Esophagus (tissue), 2 donors: ENCODE measurements at regions not wholly inside any gene's neighbourhood (a gene's known extent, or its start where the extent isn't known, plus 50 kb on each side); places are given as distances from the start of the nearest gene placed in this dataset.

Experiments
- H3K27ac ChIP-seq, 2 donors: one replicate each; pipeline ENCODE4 v1.5.1; 2013; ENCODE audit warnings: low read depth in 2 of 2, mild to moderate bottlenecking in 2 of 2, inconsistent platforms in 1 of 2, low read length in 1 of 2, moderate library complexity in 1 of 2
- H3K27me3 ChIP-seq, 2 donors: one replicate each; pipeline ENCODE4 v1.6.1; 2013; ENCODE audit warnings: low read length in 2 of 2, control low read depth in 1 of 2, mild to moderate bottlenecking in 1 of 2; ENCODE audit not compliant: insufficient read depth in 2 of 2, control insufficient read depth in 1 of 2
- H3K36me3 ChIP-seq, 2 donors: one replicate each; pipeline ENCODE4 v1.6.1; 2013; ENCODE audit warnings: low read length in 1 of 2; ENCODE audit not compliant: control insufficient read depth in 2 of 2, insufficient read depth in 2 of 2
- H3K4me1 ChIP-seq, 2 donors: one replicate each; pipeline ENCODE4 v1.6.1; 2013; ENCODE audit warnings: low read length in 1 of 2; ENCODE audit not compliant: control insufficient read depth in 2 of 2, insufficient read depth in 2 of 2
- H3K4me3 ChIP-seq, 2 donors: one replicate each; pipeline ENCODE4 v1.5.1; 2013; ENCODE audit warnings: low read length in 2 of 2, mild to moderate bottlenecking in 2 of 2, low read depth in 1 of 2, moderate library complexity in 1 of 2
- H3K9me3 ChIP-seq, 2 donors: one replicate each; pipeline ENCODE4 v1.6.1; 2013; ENCODE audit warnings: mild to moderate bottlenecking in 2 of 2, low read depth in 1 of 2, low read length in 1 of 2, moderate library complexity in 1 of 2; ENCODE audit not compliant: control insufficient read depth in 2 of 2, insufficient read depth in 1 of 2
- WGBS, 2 donors: extraction: QIAGEN DNeasy Blood & Tissue Kit; methylation state at CpG; one replicate each; pipeline ENCODE4 v1.1.7; 2013; 5-methylcytosine and 5-hydroxymethylcytosine counted together
- donor health status: healthy with polysubstance abuse.
- donor health status: Bipolar disorder and iron deficiency.

GRCh38 chr14:97178781-97179180 lies 381.6 kb downstream of the VRK1 start:
- Histone ChIP-seq H3K4me1 (no peaks in the 10 kb centered on the region), H3K27me3 (no peaks in the 10 kb centered on the region), H3K9me3 (no peaks in the 10 kb centered on the region), H3K36me3 (no peaks in the 10 kb centered on the region), H3K4me3 (no peak overlapping the region), H3K27ac (no peak overlapping the region)
- 49% methylated on average over 5 of the region's 5 CpGs for WGBS, 2 donors

GRCh38 chr14:97179573-97179972 lies 382.4 kb downstream of the VRK1 start:
- Histone ChIP-seq H3K27ac (no peak overlapping the region), H3K36me3 (no peaks in the 10 kb centered on the region), H3K4me1 (no peaks in the 10 kb centered on the region), H3K27me3 (no peaks in the 10 kb centered on the region), H3K4me3 (no peak overlapping the region), H3K9me3 (no peaks in the 10 kb centered on the region)
- 63 to 67% methylated on average over 3 of the region's 3 CpGs for WGBS, 2 donors

- H3K27ac ChIP-seq: no peak overlapping the region
- no peaks in the 10 kb centered on the region for H3K9me3 ChIP-seq
- 83 to 84% methylated on average over 32 of the region's 32 CpGs for WGBS, 2 donors
- H3K27me3 ChIP-seq: no peaks in the 10 kb centered on the region
- no peaks in the 10 kb centered on the region for H3K4me1 ChIP-seq
- no peaks in the 10 kb centered on the region for H3K36me3 ChIP-seq
- H3K4me3 ChIP-seq: no peak overlapping the region
Observed at GRCh38 chr14:97180304-97181200, 383.4 kb downstream of the VRK1 start.

- H3K36me3 ChIP-seq: no peaks in the 10 kb centered on the region
- H3K27ac ChIP-seq: no peak overlapping the region
- H3K9me3 ChIP-seq: no peaks in the 10 kb centered on the region
- H3K4me1 ChIP-seq: no peaks in the 10 kb centered on the region
- H3K27me3 ChIP-seq: no peaks in the 10 kb centered on the region
- no peak overlapping the region for H3K4me3 ChIP-seq
- 29 to 35% methylated on average over 6 of the region's 6 CpGs for WGBS, 2 donors
Observed at GRCh38 chr14:97185186-97185585, 388.0 kb downstream of the VRK1 start.

- no peak overlapping the region for H3K4me3 ChIP-seq
- H3K27me3 ChIP-seq: no peaks in the 10 kb centered on the region
- H3K4me1 ChIP-seq: no peaks in the 10 kb centered on the region
- WGBS, 2 donors: 69 to 72% methylated on average over 1 to 2 of the region's 2 CpGs
- H3K27ac ChIP-seq: no peak overlapping the region
- H3K9me3 ChIP-seq: no peaks in the 10 kb centered on the region
- no peaks in the 10 kb centered on the region for H3K36me3 ChIP-seq
Observed at GRCh38 chr14:97187916-97188315, 390.7 kb downstream of the VRK1 start.

GRCh38 chr14:97196336-97196735 lies 399.2 kb downstream of the VRK1 start:
- H3K4me1 ChIP-seq: no peaks in the 10 kb centered on the region
- H3K9me3 ChIP-seq: peaks cover 0 to 4% of the 10 kb centered on the region in 2 donors
- WGBS, 2 donors: 82 to 87% methylated on average over 4 of the region's 4 CpGs
- H3K27me3 ChIP-seq: peaks cover 0 to 3% of the 10 kb centered on the region in 2 donors
- no peak overlapping the region for H3K27ac ChIP-seq
- no peak overlapping the region for H3K4me3 ChIP-seq
- H3K36me3 ChIP-seq: no peaks in the 10 kb centered on the region

GRCh38 chr14:97198813-97199212 lies 401.6 kb downstream of the VRK1 start:
- Histone ChIP-seq H3K27ac (no peak overlapping the region), H3K36me3 (no peaks in the 10 kb centered on the region), H3K4me1 (no peaks in the 10 kb centered on the region), H3K9me3 (peaks cover 0 to 4% of the 10 kb centered on the region in 2 donors), H3K27me3 (peaks cover 0 to 3% of the 10 kb centered on the region in 2 donors), H3K4me3 (no peak overlapping the region)

GRCh38 chr14:97200245-97200644 lies 403.1 kb downstream of the VRK1 start:
- Histone ChIP-seq H3K4me3 (no peak overlapping the region), H3K27ac (no peak overlapping the region), H3K4me1 (no peaks in the 10 kb centered on the region), H3K36me3 (no peaks in the 10 kb centered on the region), H3K9me3 (peaks cover 0 to 4% of the 10 kb centered on the region in 2 donors), H3K27me3 (peaks cover 0 to 3% of the 10 kb centered on the region in 2 donors)
- 88 to 91% methylated on average over 4 of the region's 4 CpGs for WGBS, 2 donors

GRCh38 chr14:97206916-97207315 lies 409.7 kb downstream of the VRK1 start:
- no peak overlapping the region for H3K4me3 ChIP-seq

GRCh38 chr14:97210202-97210601 lies 413.0 kb downstream of the VRK1 start:
- whole genome bisulfite sequencing, 2 donors: 91 to 92% methylated on average over 1 of the region's 1 CpG
- Histone ChIP-seq H3K36me3 (no peaks in the 10 kb centered on the region), H3K4me3 (no peak overlapping the region), H3K27me3 (no peaks in the 10 kb centered on the region), H3K27ac (no peak overlapping the region), H3K9me3 (no peaks in the 10 kb centered on the region), H3K4me1 (no peaks in the 10 kb centered on the region)

More at GRCh38 chr14:97206916-97207315, 409.7 kb downstream of the VRK1 start:
- no peaks in the 10 kb centered on the region for H3K36me3 ChIP-seq
- no peaks in the 10 kb centered on the region for H3K9me3 ChIP-seq
- H3K4me1 ChIP-seq: no peaks in the 10 kb centered on the region
- WGBS, 2 donors: 79% methylated on average over 11 of the region's 11 CpGs
- H3K27me3 ChIP-seq: no peaks in the 10 kb centered on the region
- H3K27ac ChIP-seq: no peak overlapping the region
